Breast epithelium (tissue), 3 donors: ENCODE measurements at regions not wholly inside any gene's neighbourhood (a gene's known extent, or its start where the extent isn't known, plus 50 kb on each side); places are given as distances from the start of the nearest gene placed in this dataset.

Source experiments
- CTCF ChIP-seq, 3 donors: fragments of 450-650 bp; IDR thresholded peaks; one replicate each; pipeline ENCODE4 v1.5.1; 2016 to 2017; ENCODE audit warnings: antibody characterized with exemption in 3 of 3, mild to moderate bottlenecking in 3 of 3, moderate library complexity in 3 of 3
- POLR2AphosphoS5 ChIP-seq, 3 donors: sonication (generic); formaldehyde crosslinking; IDR thresholded peaks; one replicate each; pipeline ENCODE4 v1.6.1; 2017; ENCODE audit warnings: antibody characterized with exemption in 3 of 3

- no peak for TF ChIP-seq CTCF (IDR thresholded peaks at IDR 0.05)
- no peak for TF ChIP-seq POLR2AphosphoS5 (IDR thresholded peaks at IDR 0.05)
Measured at GRCh38 chr2:67950919-67951318, 111.9 kb downstream of the C1D start.
